ENCODE measurements at regions not wholly inside any gene's neighbourhood (a gene's known extent, or its start where the extent isn't known, plus 50 kb on each side); places are given as distances from the start of the nearest gene placed in this dataset.

DNA sequence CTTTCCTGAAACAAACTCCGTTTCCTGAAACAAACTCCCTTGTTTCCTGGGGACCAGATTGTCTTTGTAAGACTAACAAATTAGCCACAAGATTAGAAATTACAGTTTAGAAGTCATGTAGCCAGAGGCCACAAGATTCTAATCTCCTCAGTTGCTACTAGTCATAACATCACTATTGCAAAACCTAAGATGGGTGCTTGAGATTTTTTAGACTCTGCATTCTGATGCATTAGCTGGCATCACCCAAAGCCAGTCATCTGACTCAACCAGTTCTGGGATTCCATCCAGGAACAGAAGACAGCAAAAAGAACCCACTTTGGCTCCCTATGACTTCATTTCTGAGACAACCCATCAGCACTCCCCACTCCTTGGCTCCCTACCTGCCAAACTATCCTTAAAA is 367.9 kb upstream of the MBL2 start:
- peak; percentile 62 for DNase-seq

DNA sequence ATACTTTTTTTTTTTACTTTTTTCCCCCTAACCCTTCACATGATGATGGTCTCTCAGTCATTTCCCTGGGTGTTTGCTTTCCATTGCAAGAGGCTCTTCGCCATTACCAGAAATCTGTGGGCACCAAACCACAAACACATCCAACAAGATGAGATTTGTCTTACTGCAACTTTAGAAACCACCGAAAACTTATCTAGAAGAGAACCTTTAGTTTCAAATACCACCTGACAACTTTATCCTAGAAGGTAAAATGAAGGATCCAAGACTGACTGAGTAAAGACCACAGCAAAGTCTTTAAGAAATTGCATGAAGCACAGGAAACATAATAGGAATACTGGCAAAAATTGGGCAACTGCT is 363.3 kb upstream of the MBL2 start:
- no peak for DNase-seq

DNA sequence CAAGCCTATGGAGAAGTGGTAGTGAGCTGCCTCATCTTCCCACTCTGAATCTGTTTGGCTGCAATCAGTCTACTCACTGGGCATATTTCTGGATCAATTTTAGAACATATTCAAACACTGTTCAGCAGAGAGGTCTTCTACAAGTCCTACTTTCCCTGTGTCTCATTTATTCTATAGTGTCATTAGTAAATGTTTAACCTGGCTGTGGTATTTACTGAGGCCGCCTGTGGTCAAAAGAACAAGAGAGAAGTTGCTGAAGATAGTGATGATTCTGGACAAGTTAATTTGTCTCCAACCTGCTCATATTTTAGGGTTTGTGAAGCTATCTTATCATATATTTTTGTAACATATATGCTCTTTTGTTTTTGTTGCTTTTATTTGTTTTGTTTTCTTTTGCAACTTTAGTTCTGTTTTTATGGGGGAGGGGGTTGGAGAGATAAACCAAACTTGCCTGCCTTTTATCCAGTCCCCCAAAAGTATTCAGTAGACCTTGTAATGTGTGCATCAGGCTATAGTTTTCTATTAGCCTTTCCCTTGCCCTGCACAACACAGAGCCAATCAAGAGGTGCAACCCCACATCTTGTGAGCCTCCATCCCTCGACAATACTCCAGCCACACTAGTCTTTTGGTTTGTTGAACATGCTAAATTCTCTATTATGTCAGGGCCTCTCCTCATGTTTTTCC is 362.8 kb upstream of the MBL2 start:
- DNase-seq: no peak

DNA sequence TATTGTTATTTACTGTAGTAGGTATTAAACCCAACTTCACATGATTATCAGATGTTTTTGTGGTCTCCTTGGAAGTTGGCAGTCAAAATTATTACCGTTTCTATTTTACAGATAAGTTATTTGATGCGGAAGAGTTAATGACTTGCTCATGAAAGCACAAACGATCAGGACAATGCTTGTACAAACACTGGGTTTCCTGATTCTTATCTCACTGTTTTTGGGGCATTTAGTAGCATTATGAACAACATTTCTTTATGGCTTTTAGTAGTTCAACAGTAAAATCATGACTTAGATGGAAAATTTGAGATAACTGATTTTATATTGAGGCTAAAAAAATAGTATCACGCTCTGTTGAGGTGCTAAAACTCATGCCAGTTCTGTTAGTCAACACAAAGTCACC is 361.5 kb upstream of the MBL2 start:
- no peak for DNase-seq

DNA sequence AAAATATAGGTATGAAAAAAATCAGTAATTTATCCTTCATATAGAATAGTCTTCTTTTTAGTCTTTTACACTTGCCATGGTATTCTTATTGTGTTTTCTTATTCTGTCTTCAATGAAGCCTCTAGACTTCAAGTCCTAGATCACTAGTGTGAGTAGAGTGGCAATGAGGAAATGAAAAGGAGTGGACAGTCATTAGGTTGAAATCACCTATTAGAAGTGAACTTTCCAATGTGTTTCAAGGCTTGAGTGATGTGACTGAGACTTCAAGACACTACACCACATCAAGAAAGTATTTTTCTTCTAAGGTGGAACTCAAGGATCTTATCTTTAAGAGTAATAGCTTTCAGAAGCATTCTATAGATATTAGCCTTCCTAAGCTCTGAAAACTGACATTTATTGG is 357.8 kb upstream of the MBL2 start:
- DNase-seq: no peak

DNA sequence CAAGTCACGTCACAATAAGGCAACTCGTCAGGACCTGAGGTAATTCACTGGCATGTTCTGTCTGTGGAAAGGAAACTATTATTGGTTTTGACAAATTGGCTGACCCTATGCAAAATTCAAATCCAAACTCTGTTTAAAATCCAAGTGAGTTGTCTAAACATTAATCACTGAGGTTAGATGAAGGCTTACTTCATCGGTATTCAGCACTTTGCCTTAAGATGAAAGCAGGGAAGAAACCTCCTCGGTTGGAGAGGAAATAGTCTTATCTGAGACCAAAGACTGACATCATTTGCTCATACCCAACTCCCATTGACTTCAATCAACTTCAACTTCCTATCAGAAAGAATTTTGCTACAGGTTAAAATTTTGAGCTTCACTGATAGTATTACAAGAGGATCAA is 355.1 kb upstream of the MBL2 start:
- DNase-seq: no peak

DNA sequence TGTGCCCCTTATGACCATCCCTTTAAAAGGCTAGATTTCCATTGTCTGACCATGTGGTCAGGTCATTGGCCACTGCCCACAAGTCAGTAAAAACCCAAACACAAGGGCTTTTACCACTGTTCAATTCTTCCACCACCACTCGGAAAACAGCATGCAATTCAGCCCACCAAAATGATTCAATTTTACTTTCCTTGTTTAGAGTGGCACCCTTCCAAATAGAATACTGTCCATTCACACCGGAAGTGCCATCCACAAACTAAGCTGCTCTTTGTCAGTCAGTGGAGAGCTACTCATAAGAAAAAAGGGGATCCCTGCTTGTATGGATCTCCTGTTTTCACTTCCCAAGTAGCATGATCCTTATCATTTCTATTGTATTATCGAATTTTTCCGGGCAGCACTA is 350.7 kb upstream of the MBL2 start:
- DNase-seq: no peak

DNA sequence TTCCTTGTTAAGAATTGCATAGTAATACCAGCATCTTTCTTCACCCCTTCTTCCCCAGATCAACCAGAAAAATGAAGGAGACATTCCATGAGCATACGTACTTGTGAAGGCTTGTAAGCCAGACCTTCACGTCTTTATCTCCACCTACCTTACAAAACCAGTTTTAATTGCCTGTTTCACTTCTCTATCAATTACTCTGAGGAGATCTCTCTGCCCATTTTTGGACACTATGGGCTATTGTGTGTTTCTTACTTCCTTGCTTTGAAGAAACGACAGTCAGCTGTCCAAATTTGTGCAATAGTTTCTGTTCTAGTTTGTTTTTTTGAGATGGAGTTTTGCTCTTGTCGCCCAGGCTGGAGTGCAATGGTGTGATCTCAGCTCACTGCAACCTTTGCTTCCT is 349.7 kb upstream of the MBL2 start:
- DNase-seq: no peak

DNA sequence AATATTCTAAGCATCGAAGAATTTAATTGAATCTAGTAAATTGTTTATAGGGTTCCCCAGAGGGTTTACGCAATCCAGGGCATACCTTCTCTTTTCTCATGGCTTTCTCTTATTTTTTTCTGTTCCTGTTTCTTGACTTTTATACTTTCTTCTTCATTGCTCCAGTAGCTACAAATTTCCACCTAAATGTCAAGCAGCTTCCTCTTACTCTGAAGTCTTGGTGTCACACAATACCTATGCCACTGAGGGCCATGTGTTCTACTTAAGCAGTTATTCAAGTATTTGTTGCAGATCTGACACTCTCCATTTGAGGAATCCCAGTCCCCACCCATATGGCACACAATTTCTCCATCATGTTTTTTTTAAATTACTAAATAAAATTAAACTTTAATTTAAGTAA is 343.1 kb upstream of the MBL2 start:
- no peak for DNase-seq

DNA sequence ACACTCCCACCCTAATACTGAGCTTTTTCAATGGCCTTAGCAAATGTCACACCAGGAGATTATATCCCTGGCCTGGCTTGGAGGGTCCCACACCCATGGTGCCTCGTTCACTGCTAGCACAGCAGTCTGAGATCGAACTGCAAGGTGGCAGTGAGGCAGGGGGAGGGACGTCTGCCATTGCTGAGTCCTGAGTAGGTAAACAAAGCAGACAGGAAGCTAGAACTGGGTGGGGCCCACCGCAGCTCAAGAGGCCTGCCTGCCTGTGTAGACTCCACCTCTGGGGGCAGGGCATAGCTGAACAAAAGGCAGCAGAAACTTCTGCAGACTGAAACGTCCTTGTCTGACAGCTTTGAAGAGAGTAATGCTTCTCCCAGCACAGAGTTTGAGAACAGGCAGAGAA is 338.9 kb upstream of the MBL2 start:
- peak; percentile 36 for DNase-seq

DNA sequence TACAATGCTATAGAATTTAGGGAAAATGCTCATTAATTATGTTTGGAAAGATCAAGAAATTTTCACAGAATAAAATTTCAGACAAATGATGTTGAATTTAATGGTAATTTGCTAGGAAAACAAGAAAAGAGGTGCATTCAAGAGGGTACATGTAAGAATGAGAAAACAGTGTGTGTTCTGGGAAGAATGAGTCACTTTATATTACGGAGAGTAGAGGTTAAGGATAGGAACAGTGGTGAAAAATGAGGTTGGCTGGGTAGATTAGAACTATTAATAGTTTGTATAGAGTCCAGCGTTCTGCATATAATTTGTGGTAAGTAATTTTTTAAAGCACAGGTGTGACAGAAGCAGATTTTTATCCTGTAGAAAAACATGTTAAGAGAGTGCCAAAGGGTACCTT is 336.7 kb upstream of the MBL2 start:
- DNase-seq: no peak

DNA sequence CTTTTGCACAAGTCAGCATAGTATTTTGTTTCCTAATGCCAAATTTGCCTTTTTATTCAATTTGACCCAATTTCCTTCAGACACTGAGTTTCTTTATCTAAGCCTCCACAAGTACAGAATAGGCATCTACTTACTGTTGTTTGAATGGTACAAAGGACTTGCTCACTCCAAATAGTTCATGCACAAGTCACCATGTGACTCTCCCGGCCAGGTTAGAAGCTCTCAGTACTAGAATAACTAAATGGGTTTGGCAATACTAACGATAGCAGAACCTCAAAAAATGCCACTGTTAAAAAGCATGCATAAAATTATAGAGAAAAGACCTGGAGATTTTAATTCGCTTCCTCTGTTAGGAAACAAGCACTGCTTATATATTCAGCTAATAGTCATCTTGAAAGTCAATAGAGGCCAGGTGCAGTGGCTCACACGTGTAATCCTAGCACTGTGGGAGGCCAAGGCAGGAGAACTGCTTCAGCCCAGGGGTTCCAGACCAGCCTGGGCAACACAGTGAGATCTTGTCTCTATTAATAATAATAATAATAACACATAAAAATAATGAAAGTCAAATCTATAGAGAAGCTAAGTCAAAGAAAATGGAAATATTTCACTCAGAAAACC is 335.8 kb upstream of the MBL2 start:
- DNase-seq: no peak

DNA sequence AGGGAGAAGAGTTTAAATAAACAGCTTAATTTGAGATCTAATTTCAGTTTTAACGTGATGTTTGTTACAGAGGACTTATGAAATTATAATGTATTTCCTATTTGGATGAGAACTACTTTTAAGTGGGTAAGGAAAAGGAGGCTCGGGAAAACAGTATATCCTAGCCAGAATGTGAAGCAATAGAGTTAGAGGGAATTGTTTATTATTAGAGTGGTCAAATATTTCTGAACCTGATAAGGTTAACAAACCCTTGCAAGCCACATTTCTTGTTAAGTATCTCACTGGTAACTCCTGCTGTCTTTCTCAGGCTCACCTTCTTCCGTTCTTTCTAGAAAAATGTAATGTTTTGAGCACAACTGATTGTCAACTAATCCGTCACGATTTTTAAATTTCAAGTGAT is 335.1 kb upstream of the MBL2 start:
- no peak for DNase-seq

DNA sequence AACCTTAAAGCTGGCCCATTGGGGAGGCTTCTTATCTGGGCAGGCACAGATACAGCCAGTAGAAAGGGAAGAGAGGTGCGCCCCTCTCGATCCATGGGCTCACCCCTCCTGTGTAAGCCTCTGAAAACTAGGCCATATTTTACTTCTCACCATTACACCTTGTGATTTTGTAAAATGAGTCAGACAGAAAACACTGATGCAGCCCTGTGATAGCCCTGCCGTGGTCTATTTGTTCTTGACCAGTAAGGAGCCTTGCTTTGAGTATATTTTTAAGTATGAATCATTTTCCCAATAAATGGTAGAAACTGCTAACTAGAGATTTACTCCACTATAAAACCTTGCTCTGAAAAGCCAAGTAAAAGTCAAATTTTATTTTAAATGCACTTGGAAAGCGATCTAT is 329.8 kb upstream of the MBL2 start:
- DNase-seq: no peak

DNA sequence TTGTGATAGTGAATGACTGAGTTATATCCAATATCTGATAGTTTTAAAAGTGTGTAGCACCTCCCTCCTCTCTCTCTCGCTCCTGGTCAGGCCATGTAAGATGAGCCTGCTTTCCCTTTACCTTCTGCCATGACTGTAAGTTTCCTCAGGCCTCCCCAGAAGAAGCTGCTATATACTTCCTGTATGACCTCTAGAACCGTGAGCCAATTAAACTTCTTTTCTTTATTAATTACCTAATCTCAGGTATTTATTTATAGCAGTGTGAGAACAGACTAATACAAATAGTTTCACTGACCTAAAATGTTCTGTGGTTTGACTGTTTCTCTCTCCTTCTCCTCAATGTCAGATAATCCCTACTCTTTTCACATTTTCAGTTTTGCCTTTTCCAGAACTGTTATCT is 321.3 kb upstream of the MBL2 start:
- DNase-seq: no peak

DNA sequence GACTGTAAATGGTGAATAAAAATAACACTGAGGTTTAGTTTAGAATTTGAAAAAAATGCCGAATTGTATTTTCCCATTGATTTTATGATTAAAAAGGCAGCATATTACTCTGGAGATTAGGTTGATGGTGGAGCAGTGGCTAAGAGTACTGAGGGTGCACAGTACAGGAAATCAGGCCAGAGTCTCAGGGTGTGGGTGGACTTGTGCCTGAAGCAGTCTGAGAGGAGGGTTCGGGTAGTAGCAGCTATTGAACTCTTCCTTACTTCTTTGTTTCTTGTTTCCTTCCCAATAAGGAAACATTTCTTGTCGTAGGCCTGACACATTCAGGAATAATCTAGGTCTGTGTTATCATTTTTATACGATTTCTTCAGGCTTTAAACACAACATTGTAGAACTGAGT is 319.0 kb upstream of the MBL2 start:
- no peak for DNase-seq

DNA sequence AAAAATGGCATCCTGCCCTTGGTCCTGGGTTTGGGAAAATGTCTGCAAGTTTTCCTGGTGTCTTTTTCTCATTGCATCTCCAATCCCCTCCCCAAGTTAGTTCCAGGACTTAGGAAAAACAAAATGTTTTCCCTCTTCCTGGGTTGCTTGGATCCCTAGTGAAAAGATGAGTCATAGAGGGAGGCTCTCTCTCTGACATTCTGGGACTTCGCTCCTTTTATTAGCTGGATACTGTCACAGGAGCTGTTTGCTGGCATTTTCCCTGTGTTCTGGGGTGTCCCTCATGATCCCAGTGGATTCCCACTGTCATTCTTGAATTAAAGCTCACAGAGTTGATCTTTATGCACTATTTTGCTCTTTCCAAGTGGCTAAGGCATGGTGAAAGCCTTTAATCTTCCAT is 316.4 kb upstream of the MBL2 start:
- no peak for DNase-seq

DNA sequence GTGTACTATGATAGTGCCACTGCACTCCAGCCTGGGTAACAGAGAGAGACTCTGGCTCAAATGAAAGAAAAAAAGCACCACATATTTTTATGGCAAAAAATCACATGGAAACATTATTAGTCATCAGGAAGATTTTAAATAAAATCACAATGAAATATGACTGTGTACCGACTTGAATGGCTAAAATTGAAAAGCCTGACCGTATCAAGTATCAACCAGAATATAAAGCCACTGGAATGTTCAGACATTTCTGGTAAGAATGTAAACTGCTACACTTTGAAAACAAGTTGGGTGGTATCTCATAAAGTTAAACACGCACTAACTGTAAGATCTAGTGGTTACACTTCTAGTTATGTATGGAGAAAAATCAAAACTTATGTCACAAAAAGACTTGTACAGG is 306.7 kb upstream of the MBL2 start:
- DNase-seq: no peak

DNA sequence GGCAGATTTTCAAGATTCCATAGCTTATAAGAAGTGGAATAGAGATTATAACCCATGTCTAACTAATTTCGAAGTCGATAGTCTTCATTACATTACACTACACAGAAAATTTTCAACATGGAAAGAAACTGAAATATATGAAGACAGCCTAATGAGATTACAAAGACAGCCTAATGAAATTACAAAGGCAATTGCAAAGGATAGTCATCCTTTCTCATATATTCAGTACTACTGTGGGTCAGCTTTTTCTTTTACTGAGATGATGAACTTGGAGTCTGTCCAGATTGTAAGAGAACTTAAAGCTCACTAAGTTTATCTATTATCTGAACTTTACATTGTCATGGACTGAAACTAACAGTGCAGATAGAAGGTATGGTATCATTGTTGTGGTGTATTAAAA is 304.4 kb upstream of the MBL2 start:
- no peak for DNase-seq

DNA sequence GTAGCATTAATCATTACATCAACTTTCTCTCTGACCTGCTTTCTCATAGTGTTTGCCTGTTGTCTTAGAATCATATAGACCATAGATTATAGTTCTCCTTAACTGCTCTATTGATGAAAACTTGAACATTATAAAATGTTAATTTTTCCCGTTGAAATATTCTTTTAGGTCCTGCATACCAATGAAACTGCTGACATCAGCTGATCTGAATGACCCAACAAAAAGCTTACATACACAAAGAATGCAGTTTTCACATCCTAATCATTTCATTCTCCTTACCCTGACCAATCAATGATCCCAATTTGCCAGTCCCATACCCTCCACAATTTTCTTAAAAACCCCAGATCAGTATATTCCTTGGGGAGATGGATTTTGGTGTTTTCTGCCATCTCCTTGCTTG is 302.9 kb upstream of the MBL2 start:
- DNase-seq: no peak

DNA sequence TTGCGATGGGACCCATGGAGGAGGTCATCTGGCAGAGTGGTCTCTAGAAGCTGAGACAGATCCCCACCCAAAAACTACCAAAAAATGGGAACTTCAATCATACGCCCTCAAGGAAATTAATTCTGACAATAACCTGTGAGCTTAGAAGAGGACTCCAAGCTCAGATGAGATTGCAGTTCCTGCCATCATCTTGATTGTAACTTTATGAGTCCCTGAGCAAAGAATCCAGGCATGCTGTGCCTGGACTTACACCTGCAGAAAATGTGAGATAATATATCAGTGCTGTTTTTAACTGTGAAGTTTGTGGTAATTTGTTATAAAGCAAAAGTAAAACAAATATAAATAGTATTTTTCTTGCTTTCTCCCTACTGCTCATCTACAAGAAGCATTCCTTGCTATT is 299.6 kb upstream of the MBL2 start:
- no peak for DNase-seq

DNA sequence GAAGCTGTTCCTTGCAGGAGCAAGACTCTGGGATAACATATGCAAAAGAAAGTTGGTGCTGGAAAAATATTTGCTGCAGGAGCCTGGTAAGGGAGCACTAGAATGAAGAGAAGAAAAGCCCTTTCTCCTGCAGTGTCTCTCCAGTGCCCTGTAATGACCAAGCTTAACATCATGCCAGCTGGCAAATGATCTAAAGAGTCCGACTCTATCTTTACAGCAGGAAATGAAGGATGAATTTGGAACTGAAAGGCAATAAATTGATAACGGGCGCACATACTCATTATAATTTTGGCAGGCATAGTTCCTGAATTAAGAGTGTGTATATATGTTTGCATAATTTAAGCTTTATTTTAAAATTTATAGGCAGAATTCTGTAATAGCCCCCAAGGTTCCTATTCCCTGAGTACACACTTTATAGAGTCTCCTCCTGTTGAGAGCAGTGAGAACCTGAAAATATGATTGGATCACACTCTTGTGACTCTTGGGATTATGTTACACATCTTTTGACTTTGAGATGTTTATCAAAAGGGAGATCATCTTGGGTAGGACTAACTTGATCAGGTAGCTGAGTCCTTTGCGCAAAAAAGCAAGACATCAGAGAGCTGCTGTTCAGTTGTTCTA is 299.0 kb upstream of the MBL2 start:
- no peak for DNase-seq

DNA sequence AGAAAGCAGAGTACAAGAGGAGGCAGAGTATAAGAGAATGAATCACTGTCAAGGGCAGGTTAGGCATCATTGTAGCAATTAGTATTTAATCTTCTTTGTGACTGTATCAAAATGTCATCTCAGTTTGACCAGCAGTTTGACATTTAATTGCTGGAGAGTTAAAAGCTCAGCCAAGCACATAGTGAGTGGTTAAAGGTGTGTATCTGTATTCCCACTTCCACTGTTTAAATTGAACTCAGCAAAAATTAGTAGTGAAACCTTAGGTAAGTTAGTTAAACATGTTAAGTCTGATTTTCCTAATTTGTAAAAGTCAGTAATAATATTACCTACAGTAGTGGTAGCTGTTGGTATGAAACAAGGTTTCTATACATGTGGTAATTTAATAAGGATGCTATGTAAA is 296.4 kb upstream of the MBL2 start:
- DNase-seq: no peak

DNA sequence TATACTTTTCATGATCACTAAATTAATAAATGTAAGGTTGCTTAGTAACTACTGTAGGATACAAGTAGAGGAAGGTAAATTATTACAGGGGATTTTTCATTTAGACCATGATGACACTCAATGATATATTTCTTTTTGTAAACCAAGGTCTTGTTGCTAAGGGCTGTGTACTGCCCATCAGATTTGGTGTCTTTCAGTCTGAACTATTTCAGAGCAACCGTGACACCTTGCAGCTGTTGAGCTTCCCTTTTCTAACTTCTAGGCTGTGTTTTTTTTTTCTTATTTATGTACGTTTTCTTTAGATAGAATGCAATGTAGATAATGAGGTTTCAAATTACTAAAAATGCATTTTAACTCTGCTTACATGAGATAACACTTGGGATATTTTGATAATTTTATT is 292.0 kb upstream of the MBL2 start:
- no peak for DNase-seq

DNA sequence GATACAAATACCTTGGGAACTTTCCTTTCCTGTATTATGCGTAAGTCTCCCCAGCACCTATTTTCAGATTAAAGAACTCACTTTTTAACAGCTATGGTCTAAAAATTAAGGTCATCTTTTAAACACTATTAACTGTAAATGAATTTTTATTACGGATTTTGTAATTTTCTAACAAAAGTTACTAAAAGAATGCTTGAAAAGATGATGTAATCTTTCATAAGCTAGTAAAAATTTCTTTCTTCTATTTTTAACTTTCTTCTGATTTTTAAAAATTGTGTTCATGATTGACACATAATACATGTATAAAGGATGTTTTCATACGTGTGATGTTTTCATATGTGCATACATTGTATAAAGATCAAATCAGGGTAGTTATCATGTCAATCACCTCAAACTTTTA is 291.2 kb upstream of the MBL2 start:
- no peak for DNase-seq
